Mesendoderm (in vitro differentiated cells): ENCODE measurements at regions not wholly inside any gene's neighbourhood (a gene's known extent, or its start where the extent isn't known, plus 50 kb on each side); places are given as distances from the start of the nearest gene placed in this dataset.
"Not testable (repeated sequence)": the region's sequence is repeated elsewhere in the genome, so short reads cannot be mapped to it uniquely, and the experiment has no call there.

Source experiments
- DNase-seq: peaks from one replicate; pipeline ENCODE4 v3.0.0; 2013
- H2AK5ac ChIP-seq: 2 replicates; pipeline ENCODE4 v1.6.1; 2013; ENCODE audit warnings: low read length, inconsistent platforms
- H2BK120ac ChIP-seq: 2 replicates; pipeline ENCODE4 v1.6.1; 2013; ENCODE audit warnings: low read depth, mild to moderate bottlenecking, low read length, moderate library complexity, mixed read lengths
- H2BK15ac ChIP-seq: replicated peaks from 2 replicates; pipeline ENCODE4 v1.6.1; 2013; ENCODE audit warnings: low read depth, mild to moderate bottlenecking, moderate library complexity
- H2BK5ac ChIP-seq: 2 replicates; pipeline ENCODE4 v1.6.1; 2013; ENCODE audit warnings: low read length, inconsistent platforms
- H3K18ac ChIP-seq: 2 replicates; pipeline ENCODE4 v1.6.1; 2013; ENCODE audit warnings: mild to moderate bottlenecking, low read length, mixed read lengths
- H3K23ac ChIP-seq: one replicate; pipeline ENCODE4 v1.6.1; 2013; ENCODE audit warnings: low read length
- H3K27ac ChIP-seq: 2 replicates; pipeline ENCODE4 v1.5.1; 2013; ENCODE audit warnings: low read depth, mild to moderate bottlenecking, inconsistent platforms, low read length, moderate library complexity
- H3K27me3 ChIP-seq: 2 replicates; pipeline ENCODE4 v1.6.1; 2013; ENCODE audit warnings: low read length, control low read depth, mild to moderate bottlenecking, inconsistent platforms; ENCODE audit not compliant: insufficient read depth, poor library complexity
- H3K36me3 ChIP-seq: 2 replicates; pipeline ENCODE4 v1.6.1; 2013; ENCODE audit warnings: low read length, inconsistent platforms; ENCODE audit not compliant: control insufficient read depth, insufficient read depth
- H3K4ac ChIP-seq: one replicate; pipeline ENCODE4 v1.6.1; 2013; ENCODE audit warnings: low read depth, mild to moderate bottlenecking, low read length, moderate library complexity
- H3K4me1 ChIP-seq: 2 replicates; pipeline ENCODE4 v1.6.1; 2013; ENCODE audit warnings: low read depth, low read length, inconsistent platforms; ENCODE audit not compliant: control insufficient read depth
- H3K4me2 ChIP-seq: 2 replicates; pipeline ENCODE4 v1.6.1; 2013; ENCODE audit warnings: low read length
- H3K4me3 ChIP-seq: 2 replicates; pipeline ENCODE4 v1.5.1; 2013; ENCODE audit warnings: mild to moderate bottlenecking, low read length
- H3K56ac ChIP-seq: one replicate; pipeline ENCODE4 v1.6.1; 2013; ENCODE audit warnings: low read length
- H3K79me1 ChIP-seq: 2 replicates; pipeline ENCODE4 v1.6.1; 2013; ENCODE audit warnings: low read length, inconsistent platforms
- H3K79me2 ChIP-seq: 2 replicates; pipeline ENCODE4 v1.6.1; 2013; ENCODE audit warnings: mild to moderate bottlenecking, low read length; ENCODE audit not compliant: control insufficient read depth, insufficient read depth
- H3K9ac ChIP-seq: 2 replicates; pipeline ENCODE4 v1.6.1; 2013; ENCODE audit warnings: low read length, inconsistent platforms
- H4K5ac ChIP-seq: one replicate; pipeline ENCODE4 v1.6.1; 2013; ENCODE audit warnings: low read length
- H4K8ac ChIP-seq: one replicate; pipeline ENCODE4 v1.6.1; 2013; ENCODE audit warnings: low read depth, mild to moderate bottlenecking, control low read depth, low read length, moderate library complexity
- WGBS: extraction: QIAGEN DNeasy Blood & Tissue Kit; methylation state at CpG from one replicate; pipeline ENCODE4 v1.1.7; 2013; ENCODE audit warnings: low lambda C conversion rate, missing lambda C conversion rate; ENCODE audit not compliant: insufficient coverage; ENCODE audit errors: extremely low coverage; 5-methylcytosine and 5-hydroxymethylcytosine counted together

GRCh38 chr17:83192789-83193335, 113.5 kb downstream of the METRNL start:
- H3K4me1 ChIP-seq, H2AK5ac ChIP-seq, H3K4ac ChIP-seq, H3K27ac ChIP-seq, H2BK15ac ChIP-seq, H3K79me1 ChIP-seq, H2BK120ac ChIP-seq, H3K23ac ChIP-seq, H4K8ac ChIP-seq, H3K18ac ChIP-seq, H4K5ac ChIP-seq, H3K56ac ChIP-seq, DNase-seq, H3K4me2 ChIP-seq, H3K4me3 ChIP-seq, H2BK5ac ChIP-seq, H3K9ac ChIP-seq, H3K79me2 ChIP-seq, H3K36me3 ChIP-seq, H3K27me3 ChIP-seq: not testable (repeated sequence)
- WGBS, result no CpG with 5 or more reads among the region's 2 CpGs

- Histone ChIP-seq H2BK15ac (no peak overlapping the region), H2BK120ac (no peak overlapping the region), H3K4ac (no peak overlapping the region), H3K56ac (no peak overlapping the region), H2AK5ac (no peak overlapping the region), H4K8ac (no peak overlapping the region), H3K27me3 (no peaks in the 10 kb centered on the region), H3K4me3 (no peak overlapping the region), H3K36me3 (no peaks in the 10 kb centered on the region), H3K23ac (no peak overlapping the region), H2BK5ac (no peak overlapping the region), H4K5ac (no peak overlapping the region), H3K27ac (no peak overlapping the region), H3K9ac (no peak overlapping the region), H3K18ac (no peak overlapping the region), H3K4me2 (no peak overlapping the region), H3K79me1 (no peaks in the 10 kb centered on the region), H3K79me2 (no peaks in the 10 kb centered on the region), H3K4me1 (no peaks in the 10 kb centered on the region)
- no CpG with 5 or more reads among the region's 13 CpGs for WGBS
- no peak for DNase-seq
Measured at GRCh38 chr17:83193336-83194185, 114.2 kb downstream of the METRNL start.

- Histone ChIP-seq H2BK120ac (no peak overlapping the region), H3K9ac (no peak overlapping the region), H3K4me2 (no peak overlapping the region), H3K56ac (no peak overlapping the region), H3K36me3 (no peaks in the 10 kb centered on the region), H3K4ac (no peak overlapping the region), H3K79me1 (no peaks in the 10 kb centered on the region), H3K18ac (no peak overlapping the region), H3K79me2 (no peaks in the 10 kb centered on the region), H4K8ac (no peak overlapping the region), H2AK5ac (no peak overlapping the region), H3K4me3 (no peak overlapping the region), H2BK5ac (no peak overlapping the region), H3K23ac (no peak overlapping the region), H3K27me3 (no peaks in the 10 kb centered on the region), H3K4me1 (no peaks in the 10 kb centered on the region), H2BK15ac (no peak overlapping the region), H4K5ac (no peak overlapping the region), H3K27ac (no peak overlapping the region)
- no CpG with 5 or more reads among the region's 7 CpGs for WGBS
- no peak for DNase-seq
Measured at GRCh38 chr17:83194186-83194561, 114.8 kb downstream of the METRNL start.

GRCh38 chr17:83194761-83195329, 115.4 kb downstream of the METRNL start:
- Histone ChIP-seq H4K5ac (no peak overlapping the region), H2BK120ac (no peak overlapping the region), H2BK15ac (no peak overlapping the region), H3K79me1 (no peaks in the 10 kb centered on the region), H3K79me2 (no peaks in the 10 kb centered on the region), H2AK5ac (no peak overlapping the region), H3K4me2 (no peak overlapping the region), H3K4ac (no peak overlapping the region), H3K27ac (no peak overlapping the region), H3K4me3 (no peak overlapping the region), H3K9ac (no peak overlapping the region), H3K27me3 (no peaks in the 10 kb centered on the region), H3K36me3 (no peaks in the 10 kb centered on the region), H3K4me1 (no peaks in the 10 kb centered on the region), H3K18ac (no peak overlapping the region), H4K8ac (no peak overlapping the region), H2BK5ac (no peak overlapping the region), H3K23ac (no peak overlapping the region), H3K56ac (no peak overlapping the region)
- no CpG with 5 or more reads among the region's 24 CpGs for WGBS
- DNase-seq, result no peak

GRCh38 chr17:83195330-83196023, 116.1 kb downstream of the METRNL start:
- Histone ChIP-seq H3K27ac (no peak overlapping the region), H4K8ac (no peak overlapping the region), H3K4me2 (no peak overlapping the region), H3K4me1 (no peaks in the 10 kb centered on the region), H3K23ac (no peak overlapping the region), H4K5ac (no peak overlapping the region), H2AK5ac (no peak overlapping the region), H2BK5ac (no peak overlapping the region), H3K79me1 (no peaks in the 10 kb centered on the region), H2BK120ac (no peak overlapping the region), H3K79me2 (no peaks in the 10 kb centered on the region), H3K18ac (no peak overlapping the region), H3K9ac (no peak overlapping the region), H3K36me3 (no peaks in the 10 kb centered on the region), H2BK15ac (no peak overlapping the region), H3K56ac (no peak overlapping the region), H3K27me3 (no peaks in the 10 kb centered on the region), H3K4me3 (no peak overlapping the region), H3K4ac (no peak overlapping the region)
- no peak for DNase-seq
- no CpG with 5 or more reads among the region's 20 CpGs for WGBS
